HUES64 (cell line): ENCODE measurements at regions not wholly inside any gene's neighbourhood (a gene's known extent, or its start where the extent isn't known, plus 50 kb on each side); places are given as distances from the start of the nearest gene placed in this dataset.
"Not testable (repeated sequence)": the region's sequence is repeated elsewhere in the genome, so short reads cannot be mapped to it uniquely, and the experiment has no call there.

Source experiments
- H3K27ac ChIP-seq: 2 replicates; pipeline ENCODE4 v1.7.0; 2013; ENCODE audit warnings: low read depth, low read length, inconsistent platforms
- H3K27me3 ChIP-seq: 2 replicates; pipeline ENCODE4 v1.6.1; 2013; ENCODE audit warnings: mild to moderate bottlenecking, low read length; ENCODE audit not compliant: insufficient read depth
- H3K36me3 ChIP-seq: 2 replicates; pipeline ENCODE4 v1.6.1; 2013; ENCODE audit warnings: mild to moderate bottlenecking, low read length; ENCODE audit not compliant: insufficient read depth
- H3K4me1 ChIP-seq: 2 replicates; pipeline ENCODE4 v1.6.1; 2013; ENCODE audit warnings: mild to moderate bottlenecking, low read length, moderate library complexity; ENCODE audit not compliant: insufficient read depth
- H3K4me3 ChIP-seq: 2 replicates; pipeline ENCODE4 v1.5.1; 2013; ENCODE audit warnings: mild to moderate bottlenecking, low read length, moderate library complexity
- H3K9ac ChIP-seq: 2 replicates; pipeline ENCODE4 v1.6.1; 2013; ENCODE audit warnings: mild to moderate bottlenecking, low read depth, low read length
- H3K9me3 ChIP-seq: 2 replicates; pipeline ENCODE4 v1.6.1; 2013; ENCODE audit warnings: low read depth, low read length; ENCODE audit not compliant: insufficient read depth
- WGBS: fragments of 150-250, 120-280 bp; methylation state at CpG from one replicate; pipeline ENCODE4 v1.1.7; 2013; ENCODE audit warnings: missing lambda C conversion rate; 5-methylcytosine and 5-hydroxymethylcytosine counted together

DNA sequence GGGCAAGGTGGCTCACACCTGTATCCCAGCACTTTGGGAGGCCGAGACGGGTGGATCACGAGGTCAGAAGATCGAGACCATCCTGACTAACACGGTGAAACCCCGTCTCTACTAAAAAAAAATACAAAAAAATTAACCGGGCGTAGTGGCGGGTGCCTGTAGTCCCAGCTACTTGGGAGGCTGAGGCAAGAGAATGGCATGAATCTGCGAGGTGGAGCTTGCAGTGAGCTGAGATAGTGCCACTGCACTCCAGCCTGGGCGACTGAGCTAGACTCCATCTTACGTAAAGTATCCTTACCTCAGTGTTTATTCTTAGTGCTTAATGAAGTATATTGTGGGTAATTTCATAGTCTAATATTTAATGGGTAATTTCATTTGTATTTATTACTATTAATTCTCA lies 1203.6 kb downstream of the DSC3 start:
- H3K27me3 ChIP-seq, H3K9ac ChIP-seq, H3K4me1 ChIP-seq, H3K9me3 ChIP-seq, H3K4me3 ChIP-seq, H3K27ac ChIP-seq, H3K36me3 ChIP-seq: not testable (repeated sequence)
- 96% methylated on average over 12 of the region's 12 CpGs for WGBS

DNA sequence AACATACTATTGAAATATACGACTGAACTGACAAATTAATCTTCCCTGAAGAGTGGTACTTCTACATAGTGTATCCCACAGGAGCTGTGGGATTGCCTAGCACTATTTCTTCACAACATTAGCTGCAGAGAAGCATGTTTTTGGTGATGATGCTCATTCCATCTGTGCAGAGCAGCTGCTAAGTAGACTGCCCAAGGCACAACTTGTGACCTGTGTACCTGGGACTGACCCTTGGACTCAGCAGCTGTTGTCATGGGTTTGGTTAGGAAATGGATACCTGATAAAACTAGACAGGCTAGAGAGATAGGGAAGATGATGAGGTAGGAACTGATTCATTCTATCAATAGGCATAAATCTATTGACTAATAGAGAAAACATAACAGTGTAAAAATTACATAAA lies 1204.0 kb downstream of the DSC3 start:
- Histone ChIP-seq H3K36me3 (no peaks in the 10 kb centered on the region), H3K4me3 (no peak overlapping the region), H3K4me1 (peaks cover 7% of the 10 kb centered on the region; the same call in 1 of the 2 replicates), H3K9me3 (no peaks in the 10 kb centered on the region), H3K9ac (no peak overlapping the region), H3K27ac (no peak overlapping the region), H3K27me3 (no peaks in the 10 kb centered on the region)
- 100% methylated on average over 1 of the region's 1 CpG for WGBS

DNA sequence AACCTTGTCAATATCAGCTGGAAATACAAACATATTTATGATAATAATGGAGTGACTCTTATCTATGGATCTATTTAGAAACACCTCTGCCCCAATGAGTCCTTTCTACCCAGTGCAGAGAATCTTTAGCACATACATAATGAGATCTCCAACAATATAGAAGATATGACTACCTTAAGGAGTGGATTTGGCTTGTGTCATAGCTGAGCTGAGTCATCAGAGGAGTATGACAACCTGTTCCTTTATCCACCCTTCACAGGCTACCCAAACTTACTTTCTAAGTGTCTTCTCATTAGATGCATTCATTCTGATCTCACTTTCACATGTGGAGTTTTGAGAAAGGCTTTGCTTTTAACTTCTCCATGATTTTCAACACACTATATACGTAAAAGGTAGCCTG lies 1218.9 kb downstream of the DSC3 start:
- H3K36me3 ChIP-seq: no peaks in the 10 kb centered on the region
- no peaks in the 10 kb centered on the region for H3K27me3 ChIP-seq
- 86% methylated on average over 1 of the region's 1 CpG for WGBS
- H3K4me3 ChIP-seq: no peak overlapping the region
- H3K27ac ChIP-seq: no peak overlapping the region
- H3K9ac ChIP-seq: no peak overlapping the region
- H3K9me3 ChIP-seq: no peaks in the 10 kb centered on the region
- no peaks in the 10 kb centered on the region for H3K4me1 ChIP-seq

DNA sequence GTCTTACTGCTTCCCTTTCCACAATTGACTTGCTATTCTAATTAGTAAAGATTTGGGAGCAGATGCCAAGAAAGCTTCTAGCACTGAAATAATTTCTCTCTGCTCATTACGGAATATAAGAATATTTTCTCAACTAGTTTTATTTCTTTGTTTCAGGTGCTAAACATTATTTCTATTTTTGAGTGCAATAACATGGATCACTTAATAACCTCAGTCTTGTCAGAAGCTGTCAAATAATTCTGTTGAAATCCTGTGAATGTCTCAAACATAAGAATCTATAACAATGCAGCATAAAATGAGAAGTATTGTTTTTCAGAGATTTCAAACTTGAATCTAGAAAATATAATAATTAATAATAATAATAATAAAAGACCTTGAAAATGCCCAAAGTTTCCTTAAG lies 1221.0 kb downstream of the DSC3 start:
- Histone ChIP-seq H3K9ac (no peak overlapping the region), H3K9me3 (no peaks in the 10 kb centered on the region), H3K4me1 (no peaks in the 10 kb centered on the region), H3K27ac (no peak overlapping the region), H3K36me3 (no peaks in the 10 kb centered on the region), H3K27me3 (no peaks in the 10 kb centered on the region), H3K4me3 (no peak overlapping the region)
- 100% methylated on average over 1 of the region's 1 CpG for WGBS

DNA sequence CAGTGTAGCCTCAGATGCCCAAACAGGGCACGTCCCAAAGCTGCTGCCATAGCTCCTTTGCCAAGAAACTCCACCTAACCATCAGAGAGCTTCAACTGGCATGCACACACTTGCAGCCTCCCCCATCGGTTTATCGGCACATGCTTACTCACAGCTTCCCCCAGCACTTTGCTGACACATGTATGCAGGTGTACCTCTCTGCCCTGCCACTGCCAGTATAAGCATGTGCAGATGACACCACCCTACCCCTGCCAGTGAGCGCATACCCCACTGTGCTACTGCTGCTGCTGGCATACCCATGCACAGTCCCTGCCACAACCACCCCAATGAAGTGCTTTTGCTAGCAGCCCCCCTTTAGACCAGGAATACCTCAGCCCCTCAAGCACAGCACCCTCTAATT lies 1231.0 kb downstream of the DSC3 start:
- Histone ChIP-seq H3K4me1 (no peaks in the 10 kb centered on the region), H3K4me3 (no peak overlapping the region), H3K9me3 (no peaks in the 10 kb centered on the region), H3K36me3 (no peaks in the 10 kb centered on the region), H3K27me3 (no peaks in the 10 kb centered on the region), H3K9ac (no peak overlapping the region), H3K27ac (no peak overlapping the region)
- 91% methylated on average over 4 of the region's 4 CpGs for WGBS

DNA sequence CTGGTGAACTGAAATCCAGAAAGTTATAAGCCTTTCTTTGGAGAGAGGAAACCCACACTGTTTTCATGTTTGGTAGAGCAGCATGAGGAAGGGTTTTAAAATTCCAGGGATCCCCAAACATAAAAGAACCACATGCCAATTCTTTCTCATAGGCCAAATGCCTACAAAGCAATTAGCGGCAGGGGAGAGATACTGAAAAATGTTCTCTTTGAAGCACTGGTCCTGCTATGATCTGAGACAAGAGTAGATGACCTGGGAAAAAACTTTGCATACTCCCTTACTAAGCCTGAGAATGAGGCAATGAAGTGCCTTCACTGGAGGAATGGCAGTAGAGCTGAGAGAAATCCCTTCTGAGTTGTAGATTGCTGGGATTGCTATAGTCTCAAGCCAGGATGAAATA lies 1261.7 kb downstream of the DSC3 start:
- Histone ChIP-seq H3K36me3 (no peaks in the 10 kb centered on the region), H3K9me3 (no peaks in the 10 kb centered on the region), H3K27me3 (no peaks in the 10 kb centered on the region), H3K4me1 (peaks cover 11% of the 10 kb centered on the region; the same call in 1 of the 2 replicates), H3K4me3 (no peak overlapping the region), H3K27ac (peak overlapping the region; percentile 44; the same call in 1 of the 2 replicates), H3K9ac (no peak overlapping the region)
- WGBS: no CpG with 5 or more reads among the region's 1 CpG

DNA sequence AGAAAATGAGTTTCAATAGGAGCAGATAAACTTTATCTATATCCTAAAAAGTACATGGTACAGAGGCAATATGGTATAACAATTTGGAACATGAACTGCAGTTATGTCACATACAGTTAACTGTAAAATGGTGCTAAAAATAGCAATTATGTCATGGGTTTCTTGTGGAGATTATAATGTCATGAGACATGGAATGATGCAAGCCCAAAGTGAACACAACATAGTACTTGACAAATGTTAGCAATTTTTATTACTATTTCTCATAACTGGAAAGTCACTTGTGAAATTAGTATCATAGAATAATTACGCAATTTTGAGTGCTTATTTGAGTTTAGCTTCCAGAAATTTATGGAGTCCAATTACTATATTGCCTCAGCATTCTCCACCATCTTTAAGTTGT lies 1263.4 kb downstream of the DSC3 start:
- Histone ChIP-seq H3K27ac (no peak overlapping the region), H3K27me3 (no peaks in the 10 kb centered on the region), H3K9me3 (no peaks in the 10 kb centered on the region), H3K4me3 (no peak overlapping the region), H3K9ac (no peak overlapping the region), H3K36me3 (no peaks in the 10 kb centered on the region), H3K4me1 (peaks cover 11% of the 10 kb centered on the region; the same call in 1 of the 2 replicates)
- no CpG with 5 or more reads among the region's 1 CpG for WGBS

DNA sequence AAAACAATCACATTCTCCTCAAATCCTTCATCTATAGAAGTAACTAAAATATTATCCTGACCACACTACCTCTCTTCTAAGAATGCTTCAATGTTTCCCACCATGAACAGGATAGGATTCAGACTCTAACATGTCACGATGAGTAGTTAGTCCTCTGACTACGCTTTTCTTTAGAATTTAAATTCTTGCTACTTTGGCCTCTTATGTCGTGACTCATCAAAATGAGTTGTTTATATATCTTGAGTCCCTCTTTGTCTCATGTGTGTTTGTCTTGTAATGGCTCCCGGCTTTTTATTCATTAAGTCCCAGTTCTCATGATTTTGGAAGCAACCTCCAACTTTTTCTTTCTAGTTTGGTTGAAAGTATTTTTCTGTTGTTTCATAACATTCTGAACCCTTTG lies 1289.2 kb downstream of the DSC3 start:
- H3K4me1 ChIP-seq: no peaks in the 10 kb centered on the region
- H3K27me3 ChIP-seq: no peaks in the 10 kb centered on the region
- H3K36me3 ChIP-seq: no peaks in the 10 kb centered on the region
- H3K27ac ChIP-seq: no peak overlapping the region
- no peaks in the 10 kb centered on the region for H3K9me3 ChIP-seq
- 95% methylated on average over 4 of the region's 4 CpGs for WGBS
- no peak overlapping the region for H3K4me3 ChIP-seq
- H3K9ac ChIP-seq: no peak overlapping the region

DNA sequence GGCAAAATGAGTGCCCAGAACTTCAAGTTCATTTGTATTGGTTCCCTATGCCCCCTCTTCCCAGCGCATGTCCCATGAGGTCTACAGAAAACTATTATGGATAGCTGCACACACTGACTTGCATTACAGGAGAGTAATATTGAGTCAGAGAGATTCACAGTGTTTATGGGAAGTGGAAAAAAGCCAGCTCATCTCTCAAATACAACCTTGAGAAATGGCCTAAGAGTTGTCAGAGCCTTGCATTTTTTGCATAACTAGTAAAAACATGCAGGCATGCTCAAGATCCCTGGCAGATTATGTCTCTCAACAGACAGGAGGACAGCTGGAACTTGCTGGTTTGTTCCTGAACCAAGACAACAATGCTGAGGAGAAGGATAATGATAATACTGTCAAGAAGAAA lies 1292.8 kb downstream of the DSC3 start:
- no peaks in the 10 kb centered on the region for H3K36me3 ChIP-seq
- H3K4me3 ChIP-seq: no peak overlapping the region
- no peak overlapping the region for H3K27ac ChIP-seq
- no peak overlapping the region for H3K9ac ChIP-seq
- no peaks in the 10 kb centered on the region for H3K27me3 ChIP-seq
- WGBS: 100% methylated on average over 1 of the region's 1 CpG
- no peaks in the 10 kb centered on the region for H3K4me1 ChIP-seq
- no peaks in the 10 kb centered on the region for H3K9me3 ChIP-seq

DNA sequence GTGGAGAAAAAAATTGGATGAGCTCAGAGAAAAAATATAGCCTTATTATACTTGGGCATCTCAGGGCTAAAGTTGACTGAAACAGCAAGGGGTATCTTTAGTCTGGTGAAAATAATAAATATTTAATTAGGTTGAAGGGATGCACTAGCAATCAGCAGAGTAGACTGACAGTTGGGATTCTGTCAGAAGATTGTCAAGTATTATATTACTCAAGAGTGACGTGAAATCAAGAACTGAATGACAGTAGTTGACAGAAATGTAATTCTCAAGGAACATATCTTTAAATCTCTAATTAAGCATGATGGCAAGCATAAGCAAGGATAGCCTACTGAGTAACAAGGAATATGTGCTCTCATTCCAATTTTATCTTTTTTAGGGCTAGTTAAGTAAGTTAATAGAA lies 1301.1 kb downstream of the DSC3 start:
- Histone ChIP-seq H3K36me3 (no peaks in the 10 kb centered on the region), H3K4me3 (no peak overlapping the region), H3K9ac (no peak overlapping the region), H3K9me3 (no peaks in the 10 kb centered on the region), H3K27me3 (no peaks in the 10 kb centered on the region), H3K27ac (no peak overlapping the region), H3K4me1 (no peaks in the 10 kb centered on the region)
- 57% methylated on average over 1 of the region's 1 CpG for WGBS

DNA sequence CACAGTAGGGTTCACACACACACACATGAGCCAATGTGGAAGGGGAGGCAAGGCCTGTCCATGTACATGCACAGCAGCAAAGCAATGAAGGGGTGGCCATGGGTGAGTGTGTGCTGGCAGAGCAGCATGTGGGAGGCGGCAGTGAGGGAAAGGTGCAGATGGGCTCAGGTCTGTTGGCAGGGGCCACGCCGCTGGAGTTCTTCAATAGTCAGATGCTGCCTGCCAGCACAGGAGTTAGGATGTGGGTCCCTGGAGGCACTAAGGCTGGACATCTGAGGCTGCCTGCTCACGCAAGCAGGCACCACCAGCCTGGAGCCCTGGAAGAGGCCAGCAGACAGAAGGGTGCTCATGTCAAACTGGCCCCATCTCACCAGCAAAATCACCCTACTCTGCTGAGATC lies 1304.9 kb downstream of the DSC3 start:
- H3K9ac ChIP-seq: no peak overlapping the region
- no peak overlapping the region for H3K4me3 ChIP-seq
- H3K9me3 ChIP-seq: no peaks in the 10 kb centered on the region
- H3K4me1 ChIP-seq: no peaks in the 10 kb centered on the region
- H3K27ac ChIP-seq: no peak overlapping the region
- H3K27me3 ChIP-seq: no peaks in the 10 kb centered on the region
- 95% methylated on average over 4 of the region's 4 CpGs for WGBS
- H3K36me3 ChIP-seq: no peaks in the 10 kb centered on the region

DNA sequence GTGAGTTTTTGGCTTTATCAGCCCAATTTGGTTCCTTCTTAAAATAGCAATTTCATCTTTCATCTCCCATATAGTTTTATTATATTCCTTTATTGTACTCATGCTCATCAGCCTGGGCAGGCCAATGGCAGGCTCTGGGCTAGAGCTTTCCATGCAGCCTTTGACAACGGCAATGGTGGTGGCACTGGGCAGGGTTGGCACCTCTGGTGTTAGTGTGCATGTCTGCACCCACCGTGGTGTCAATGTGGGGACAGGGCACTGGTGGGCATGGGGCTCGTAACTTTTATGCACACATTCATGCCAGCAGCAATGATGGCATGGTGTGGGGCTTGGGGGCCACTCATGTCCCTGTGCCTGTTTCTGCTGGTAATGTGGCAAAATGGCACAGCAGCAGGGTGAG lies 1305.4 kb downstream of the DSC3 start:
- no peak overlapping the region for H3K4me3 ChIP-seq
- H3K27ac ChIP-seq: no peak overlapping the region
- H3K9ac ChIP-seq: no peak overlapping the region
- no peaks in the 10 kb centered on the region for H3K4me1 ChIP-seq
- 94% methylated on average over 2 of the region's 3 CpGs for WGBS
- no peaks in the 10 kb centered on the region for H3K27me3 ChIP-seq
- H3K36me3 ChIP-seq: no peaks in the 10 kb centered on the region
- H3K9me3 ChIP-seq: no peaks in the 10 kb centered on the region
